ENCODE measurements at regions not wholly inside any gene's neighbourhood (a gene's known extent, or its start where the extent isn't known, plus 50 kb on each side); places are given as distances from the start of the nearest gene placed in this dataset.

DNA sequence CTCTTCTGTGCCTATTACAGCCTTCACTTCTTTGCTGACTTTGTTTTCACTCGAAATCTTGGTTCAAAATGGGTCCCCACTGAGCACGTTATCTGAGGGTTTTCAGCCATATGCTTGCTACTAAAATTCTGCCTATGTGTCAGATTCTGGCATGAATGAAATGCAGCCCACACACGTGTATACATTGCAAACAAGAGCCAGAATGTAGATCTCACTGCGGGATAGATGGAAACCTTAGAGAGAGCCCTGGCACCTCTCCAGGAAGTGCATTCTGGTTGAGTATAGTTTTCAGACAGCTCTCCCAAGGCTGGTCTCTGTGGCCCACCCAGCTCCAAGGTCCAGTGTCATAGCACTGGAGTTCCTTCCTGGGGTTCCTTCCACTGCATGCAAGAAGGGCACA, 234.7 kb upstream of the GJB5 start:
- H3K79me2 ChIP-seq (ENCODE audit: control insufficient read depth, insufficient read depth, low read length), result no peaks in the 10 kb centered on the region
- H3K4me3 ChIP-seq (replicated peaks in 1 of 4; ENCODE audit: control extremely low read depth in 1 of 4, insufficient read depth in 1 of 4, low read depth in 3 of 4, low read length in 4 of 4), result no peak overlapping the region
- H3K4me2 ChIP-seq (ENCODE audit: extremely low read depth, insufficient read depth, low read length), result no peak overlapping the region
- no peaks in the 10 kb centered on the region for H3K9me3 ChIP-seq (ENCODE audit: control insufficient read depth, insufficient read depth, low read depth, low read length)
- H3K36me3 ChIP-seq (ENCODE audit: control insufficient read depth, insufficient read depth, low read length), result no peaks in the 10 kb centered on the region
- no peaks in the 10 kb centered on the region for H4K20me1 ChIP-seq (ENCODE audit: control insufficient read depth, extremely low read depth, insufficient read depth, low read length)
- H3K9ac ChIP-seq (ENCODE audit: insufficient read depth, low read length), result no peak overlapping the region
- no peaks in the 10 kb centered on the region for H3K4me1 ChIP-seq (ENCODE audit: control insufficient read depth, extremely low read depth, insufficient read depth, low read length)
- DNase-seq (ENCODE audit: low read depth in 2 of 2), result no peak
- no peak overlapping the region for H3K27ac ChIP-seq (ENCODE audit: insufficient read depth, low read length)
- H2AFZ ChIP-seq (ENCODE audit: low read length), result no peak overlapping the region
- no peak for TF ChIP-seq EZH2 (IDR thresholded peaks at IDR 0.05; ENCODE audit: low read length, missing control alignments)
- TF ChIP-seq, protein P1, sequence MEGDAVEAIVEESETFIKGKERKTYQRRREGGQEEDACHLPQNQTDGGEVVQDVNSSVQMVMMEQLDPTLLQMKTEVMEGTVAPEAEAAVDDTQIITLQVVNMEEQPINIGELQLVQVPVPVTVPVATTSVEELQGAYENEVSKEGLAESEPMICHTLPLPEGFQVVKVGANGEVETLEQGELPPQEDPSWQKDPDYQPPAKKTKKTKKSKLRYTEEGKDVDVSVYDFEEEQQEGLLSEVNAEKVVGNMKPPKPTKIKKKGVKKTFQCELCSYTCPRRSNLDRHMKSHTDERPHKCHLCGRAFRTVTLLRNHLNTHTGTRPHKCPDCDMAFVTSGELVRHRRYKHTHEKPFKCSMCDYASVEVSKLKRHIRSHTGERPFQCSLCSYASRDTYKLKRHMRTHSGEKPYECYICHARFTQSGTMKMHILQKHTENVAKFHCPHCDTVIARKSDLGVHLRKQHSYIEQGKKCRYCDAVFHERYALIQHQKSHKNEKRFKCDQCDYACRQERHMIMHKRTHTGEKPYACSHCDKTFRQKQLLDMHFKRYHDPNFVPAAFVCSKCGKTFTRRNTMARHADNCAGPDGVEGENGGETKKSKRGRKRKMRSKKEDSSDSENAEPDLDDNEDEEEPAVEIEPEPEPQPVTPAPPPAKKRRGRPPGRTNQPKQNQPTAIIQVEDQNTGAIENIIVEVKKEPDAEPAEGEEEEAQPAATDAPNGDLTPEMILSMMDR (conservative IDR thresholded peaks at IDR 0.05 in 1 of 2, IDR thresholded peaks at IDR 0.05 in 1 of 2; ENCODE audit: low read depth in 1 of 2, low read length in 2 of 2), result no peak
- H3K27me3 ChIP-seq (ENCODE audit: control insufficient read depth, insufficient read depth, low read length), result no peaks in the 10 kb centered on the region

DNA sequence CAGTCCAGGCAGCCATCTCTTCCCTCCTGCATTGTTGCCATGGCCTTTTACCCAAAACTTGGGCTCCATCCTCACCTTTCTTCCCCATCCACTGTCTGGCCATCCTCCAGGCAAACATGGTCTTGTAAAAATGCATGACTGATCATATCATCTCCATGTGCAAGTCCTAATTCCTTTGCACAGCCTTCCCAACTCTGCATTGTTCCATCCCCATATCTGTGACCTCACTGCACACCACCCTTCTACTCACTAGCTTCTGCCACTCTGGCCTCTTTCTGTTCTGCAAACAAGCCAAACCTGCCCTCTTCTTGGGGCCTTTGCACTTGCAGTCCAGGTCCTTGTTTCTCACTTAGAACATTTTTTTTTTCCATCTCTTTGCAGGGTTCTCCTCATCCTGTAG, 230.1 kb upstream of the GJB5 start:
- no peaks in the 10 kb centered on the region for H3K9me3 ChIP-seq (ENCODE audit: control insufficient read depth, insufficient read depth, low read depth, low read length)
- H3K27ac ChIP-seq (ENCODE audit: insufficient read depth, low read length), result no peak overlapping the region
- no peaks in the 10 kb centered on the region for H3K36me3 ChIP-seq (ENCODE audit: control insufficient read depth, insufficient read depth, low read length)
- H3K4me3 ChIP-seq (replicated peaks in 1 of 4; ENCODE audit: control extremely low read depth in 1 of 4, insufficient read depth in 1 of 4, low read depth in 3 of 4, low read length in 4 of 4), result no peak overlapping the region
- H4K20me1 ChIP-seq (ENCODE audit: control insufficient read depth, extremely low read depth, insufficient read depth, low read length), result no peaks in the 10 kb centered on the region
- TF ChIP-seq, protein P1 (conservative IDR thresholded peaks at IDR 0.05 in 1 of 2, IDR thresholded peaks at IDR 0.05 in 1 of 2; ENCODE audit: low read depth in 1 of 2, low read length in 2 of 2), result no peak
- H2AFZ ChIP-seq (ENCODE audit: low read length), result no peak overlapping the region
- H3K27me3 ChIP-seq (ENCODE audit: control insufficient read depth, insufficient read depth, low read length), result no peaks in the 10 kb centered on the region
- H3K4me2 ChIP-seq (ENCODE audit: extremely low read depth, insufficient read depth, low read length), result no peak overlapping the region
- no peaks in the 10 kb centered on the region for H3K4me1 ChIP-seq (ENCODE audit: control insufficient read depth, extremely low read depth, insufficient read depth, low read length)
- H3K79me2 ChIP-seq (ENCODE audit: control insufficient read depth, insufficient read depth, low read length), result no peaks in the 10 kb centered on the region
- DNase-seq (ENCODE audit: low read depth in 2 of 2), result no peak
- no peak overlapping the region for H3K9ac ChIP-seq (ENCODE audit: insufficient read depth, low read length)

DNA sequence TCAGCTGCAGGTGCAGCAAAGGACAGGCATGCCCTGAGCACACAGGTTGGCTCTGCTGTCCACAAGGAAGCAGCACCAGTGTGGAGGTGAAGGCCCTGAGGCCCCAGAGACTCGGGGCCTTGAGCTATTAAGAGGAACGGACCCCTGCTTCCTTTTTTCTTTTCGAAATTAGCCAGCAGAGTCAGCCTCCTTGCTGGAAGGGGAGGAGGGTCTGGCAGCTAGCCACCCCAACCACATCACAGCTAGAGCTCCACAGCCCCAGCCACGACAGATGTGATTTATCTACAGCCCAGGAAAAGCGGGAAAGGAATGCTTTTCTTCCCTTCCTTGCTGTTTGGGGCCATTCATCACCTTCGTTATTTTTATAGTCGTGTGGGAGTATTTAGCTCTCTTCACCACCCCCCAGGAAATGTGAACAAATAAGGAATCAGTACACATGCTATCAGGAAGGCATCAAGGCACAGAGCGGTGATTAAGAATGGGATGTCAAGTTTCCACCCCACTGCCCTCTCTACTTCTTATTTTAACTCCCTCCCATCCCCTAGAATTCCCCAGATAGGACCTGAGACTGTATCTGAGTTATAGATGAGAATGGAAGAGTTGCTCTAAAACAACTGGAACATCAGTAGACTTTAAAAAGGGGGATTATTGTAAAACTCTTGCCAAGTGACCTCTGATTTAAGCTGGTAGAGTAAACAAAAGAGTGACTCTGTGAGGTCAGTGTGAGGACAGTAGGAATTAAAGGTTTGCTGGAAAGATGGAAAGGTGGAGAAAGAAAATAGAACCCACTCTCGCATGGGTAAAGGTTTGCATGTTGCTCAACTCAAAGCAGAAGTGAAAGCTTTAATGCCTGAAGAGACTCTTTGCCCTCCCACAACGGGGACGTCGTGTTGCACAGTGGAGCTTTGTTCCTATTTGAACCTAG, 224.7 kb upstream of the GJB5 start:
- H3K27me3 ChIP-seq (ENCODE audit: control insufficient read depth, insufficient read depth, low read length), result no peaks in the 10 kb centered on the region
- H3K4me3 ChIP-seq (replicated peaks in 1 of 4; ENCODE audit: control extremely low read depth in 1 of 4, insufficient read depth in 1 of 4, low read depth in 3 of 4, low read length in 4 of 4), result no peak overlapping the region
- no peaks in the 10 kb centered on the region for H3K4me1 ChIP-seq (ENCODE audit: control insufficient read depth, extremely low read depth, insufficient read depth, low read length)
- H4K20me1 ChIP-seq (ENCODE audit: control insufficient read depth, extremely low read depth, insufficient read depth, low read length), result no peaks in the 10 kb centered on the region
- H2AFZ ChIP-seq (ENCODE audit: low read length), result no peak overlapping the region
- no peaks in the 10 kb centered on the region for H3K9me3 ChIP-seq (ENCODE audit: control insufficient read depth, insufficient read depth, low read depth, low read length)
- TF ChIP-seq EZH2 (IDR thresholded peaks at IDR 0.05; ENCODE audit: low read length, missing control alignments), result no peak
- TF ChIP-seq, protein P1 (conservative IDR thresholded peaks at IDR 0.05 in 1 of 2, IDR thresholded peaks at IDR 0.05 in 1 of 2; ENCODE audit: low read depth in 1 of 2, low read length in 2 of 2), result no peak
- no peak overlapping the region for H3K4me2 ChIP-seq (ENCODE audit: extremely low read depth, insufficient read depth, low read length)
- no peaks in the 10 kb centered on the region for H3K36me3 ChIP-seq (ENCODE audit: control insufficient read depth, insufficient read depth, low read length)
- H3K9ac ChIP-seq (ENCODE audit: insufficient read depth, low read length), result no peak overlapping the region
- H3K79me2 ChIP-seq (ENCODE audit: control insufficient read depth, insufficient read depth, low read length), result no peaks in the 10 kb centered on the region
- peak in 1 of 2 donors; percentile 60 for DNase-seq (ENCODE audit: low read depth in 2 of 2)
- no peak overlapping the region for H3K27ac ChIP-seq (ENCODE audit: insufficient read depth, low read length)
